HFFc6 (cell line): ENCODE measurements at regions not wholly inside any gene's neighbourhood (a gene's known extent, or its start where the extent isn't known, plus 50 kb on each side); places are given as distances from the start of the nearest gene placed in this dataset.

Experiments used
- DNase-seq: peaks from one replicate; pipeline ENCODE4 v3.0.0-alpha.2; 2018
- H3K27ac Mint-ChIP-seq: 2 replicates; pipeline ENCODE4 v1.8.0; 2020; ENCODE audit warnings: mild to moderate bottlenecking, mixed read lengths
- H3K27me3 Mint-ChIP-seq: 2 replicates; pipeline ENCODE4 v1.8.0; 2021; ENCODE audit warnings: mild to moderate bottlenecking, moderate library complexity, mixed read lengths; ENCODE audit not compliant: insufficient read depth
- H3K36me3 Mint-ChIP-seq: 2 replicates; pipeline ENCODE4 v1.8.0; 2021; ENCODE audit warnings: low read depth, mixed read lengths
- H3K4me1 Mint-ChIP-seq: 2 replicates; pipeline ENCODE4 v1.8.0; 2020; ENCODE audit warnings: low read depth, mixed read lengths
- H3K4me3 Mint-ChIP-seq: 2 replicates; pipeline ENCODE4 v1.8.0; 2020; ENCODE audit warnings: mild to moderate bottlenecking, moderate library complexity, mixed read lengths
- H3K9me3 Mint-ChIP-seq: 2 replicates; pipeline ENCODE4 v1.8.0; 2020; ENCODE audit warnings: mild to moderate bottlenecking, mixed read lengths
- TF ChIP-seq, protein P1 (sequence below): fragments of 200-600 bp; sonication (generic); IDR thresholded peaks from 2 replicates; pipeline ENCODE4 v1.5.0; 2021; ENCODE audit warnings: antibody characterized with exemption, mild to moderate bottlenecking

DNA sequence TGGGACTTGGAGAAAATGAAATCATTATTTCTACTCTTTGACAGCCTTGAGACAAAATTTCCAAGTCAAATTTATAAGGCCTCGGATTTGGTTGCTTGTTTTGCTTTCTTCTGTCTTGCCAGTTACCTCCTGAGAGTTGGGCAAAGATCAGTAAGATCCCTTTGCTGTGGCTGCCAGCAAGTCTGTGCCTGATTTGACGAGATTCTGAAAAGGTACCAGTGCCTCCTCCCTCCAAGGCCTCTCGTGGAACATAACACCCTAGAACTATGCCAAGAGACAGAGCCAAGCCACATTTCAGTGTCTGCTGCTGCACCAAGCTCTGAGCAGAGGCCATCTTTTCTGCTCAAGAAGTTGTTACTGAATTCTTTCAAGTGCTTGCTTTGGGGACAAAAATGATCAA lies 61.0 kb downstream of the GTPBP8 start:
- Mint-ChIP-seq H3K4me1 (no peaks in the 10 kb centered on the region), H3K9me3 (no peaks in the 10 kb centered on the region), H3K4me3 (no peak overlapping the region), H3K36me3 (no peaks in the 10 kb centered on the region), H3K27me3 (no peaks in the 10 kb centered on the region), H3K27ac (no peak overlapping the region)
- no peak for DNase-seq
- TF ChIP-seq, protein P1, sequence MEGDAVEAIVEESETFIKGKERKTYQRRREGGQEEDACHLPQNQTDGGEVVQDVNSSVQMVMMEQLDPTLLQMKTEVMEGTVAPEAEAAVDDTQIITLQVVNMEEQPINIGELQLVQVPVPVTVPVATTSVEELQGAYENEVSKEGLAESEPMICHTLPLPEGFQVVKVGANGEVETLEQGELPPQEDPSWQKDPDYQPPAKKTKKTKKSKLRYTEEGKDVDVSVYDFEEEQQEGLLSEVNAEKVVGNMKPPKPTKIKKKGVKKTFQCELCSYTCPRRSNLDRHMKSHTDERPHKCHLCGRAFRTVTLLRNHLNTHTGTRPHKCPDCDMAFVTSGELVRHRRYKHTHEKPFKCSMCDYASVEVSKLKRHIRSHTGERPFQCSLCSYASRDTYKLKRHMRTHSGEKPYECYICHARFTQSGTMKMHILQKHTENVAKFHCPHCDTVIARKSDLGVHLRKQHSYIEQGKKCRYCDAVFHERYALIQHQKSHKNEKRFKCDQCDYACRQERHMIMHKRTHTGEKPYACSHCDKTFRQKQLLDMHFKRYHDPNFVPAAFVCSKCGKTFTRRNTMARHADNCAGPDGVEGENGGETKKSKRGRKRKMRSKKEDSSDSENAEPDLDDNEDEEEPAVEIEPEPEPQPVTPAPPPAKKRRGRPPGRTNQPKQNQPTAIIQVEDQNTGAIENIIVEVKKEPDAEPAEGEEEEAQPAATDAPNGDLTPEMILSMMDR: no peak

DNA sequence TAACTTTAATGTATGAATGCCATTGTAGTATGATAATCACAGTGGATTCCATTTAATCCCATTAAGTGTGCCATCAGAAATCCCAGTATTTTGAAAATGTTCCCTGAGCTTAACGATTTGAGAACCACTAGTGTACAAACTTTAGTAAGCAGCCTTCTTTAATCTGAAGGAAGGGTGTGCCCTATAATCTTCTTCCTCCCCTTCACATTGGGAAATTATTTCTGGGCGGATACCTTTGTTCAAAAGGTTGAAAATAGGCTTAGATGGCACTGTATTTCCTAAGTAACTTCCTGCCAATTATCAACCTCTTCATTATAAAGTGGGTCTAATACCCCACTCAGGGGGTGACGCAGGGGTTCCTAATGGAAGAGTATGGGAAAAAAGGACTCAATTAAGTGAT lies 62.4 kb downstream of the GTPBP8 start:
- H3K27me3 Mint-ChIP-seq: peaks cover 1% of the 10 kb centered on the region; the same call in 1 of the 2 replicates
- H3K27ac Mint-ChIP-seq: no peak overlapping the region
- H3K36me3 Mint-ChIP-seq: no peaks in the 10 kb centered on the region
- H3K9me3 Mint-ChIP-seq: no peaks in the 10 kb centered on the region
- TF ChIP-seq, protein P1: no peak
- H3K4me1 Mint-ChIP-seq: no peaks in the 10 kb centered on the region
- H3K4me3 Mint-ChIP-seq: no peak overlapping the region
- DNase-seq: no peak

DNA sequence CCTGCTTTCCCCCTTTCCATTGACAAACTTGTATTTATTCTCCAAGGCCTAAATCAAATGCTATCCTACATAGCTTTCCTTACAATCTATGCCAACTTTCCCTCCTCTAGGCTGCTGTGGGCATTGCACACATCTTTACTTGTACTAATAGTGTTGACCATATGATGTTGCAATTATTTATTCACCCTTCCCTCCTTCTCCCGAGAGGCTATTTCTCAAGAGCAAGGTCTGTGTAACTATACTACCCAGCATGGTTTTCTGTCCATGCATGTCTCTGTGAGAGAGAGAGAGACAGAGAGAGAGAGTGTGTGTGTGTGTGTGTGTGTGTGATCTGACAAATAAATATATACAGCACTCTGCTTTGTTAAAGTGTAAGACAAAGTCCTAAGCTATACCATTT lies 63.8 kb downstream of the GTPBP8 start:
- Mint-ChIP-seq H3K9me3 (no peaks in the 10 kb centered on the region), H3K27ac (no peak overlapping the region), H3K4me3 (no peak overlapping the region), H3K27me3 (peaks cover 1% of the 10 kb centered on the region; the same call in 1 of the 2 replicates), H3K36me3 (no peaks in the 10 kb centered on the region), H3K4me1 (no peaks in the 10 kb centered on the region)
- TF ChIP-seq, protein P1: no peak
- peak; percentile 37 for DNase-seq

DNA sequence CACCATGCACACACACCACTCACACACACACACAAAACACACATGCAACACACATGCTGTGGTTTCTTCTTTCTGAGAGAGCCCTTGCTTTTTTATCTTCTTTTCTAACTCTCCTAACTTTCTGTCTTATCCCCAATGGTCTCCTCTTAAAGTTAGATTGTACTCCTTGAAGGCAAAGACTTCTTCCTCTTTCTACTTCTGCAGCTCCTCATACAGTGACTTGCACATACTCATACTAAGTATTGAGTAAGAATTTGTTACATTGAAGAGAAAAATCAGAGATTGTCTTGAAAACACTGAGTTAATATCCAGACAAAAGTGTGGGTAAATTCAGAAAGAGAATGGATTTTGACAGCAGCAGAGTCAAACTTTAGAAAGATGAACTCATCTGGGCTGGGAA lies 64.4 kb downstream of the GTPBP8 start:
- Mint-ChIP-seq H3K27ac (no peak overlapping the region), H3K4me1 (no peaks in the 10 kb centered on the region), H3K36me3 (no peaks in the 10 kb centered on the region), H3K4me3 (no peak overlapping the region), H3K27me3 (peaks cover 1% of the 10 kb centered on the region; the same call in 1 of the 2 replicates), H3K9me3 (no peaks in the 10 kb centered on the region)
- TF ChIP-seq, protein P1: no peak
- no peak for DNase-seq

DNA sequence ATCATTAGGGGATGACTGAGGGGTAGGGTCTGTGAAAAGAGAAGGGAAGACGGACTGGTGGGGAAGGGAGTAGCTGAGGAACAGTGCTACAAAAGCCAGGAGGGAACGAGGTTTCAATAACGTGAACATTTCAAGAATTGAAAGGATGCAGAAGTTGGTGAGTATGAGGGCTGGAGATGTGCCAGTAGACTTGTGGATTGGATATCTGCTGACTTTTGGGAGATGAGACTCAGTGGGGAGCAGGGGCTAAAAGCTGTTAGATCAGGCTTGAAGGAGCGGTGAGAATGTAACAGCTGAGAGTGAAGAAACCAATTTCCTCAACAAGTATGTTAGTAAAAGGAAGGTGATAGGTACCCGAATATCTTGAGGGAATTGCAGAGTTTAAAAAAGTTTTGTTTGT lies 65.2 kb downstream of the GTPBP8 start:
- Mint-ChIP-seq H3K4me3 (no peak overlapping the region), H3K4me1 (no peaks in the 10 kb centered on the region), H3K27me3 (peaks cover 1% of the 10 kb centered on the region; the same call in 1 of the 2 replicates), H3K9me3 (no peaks in the 10 kb centered on the region), H3K27ac (no peak overlapping the region), H3K36me3 (no peaks in the 10 kb centered on the region)
- TF ChIP-seq, protein P1: no peak
- no peak for DNase-seq

DNA sequence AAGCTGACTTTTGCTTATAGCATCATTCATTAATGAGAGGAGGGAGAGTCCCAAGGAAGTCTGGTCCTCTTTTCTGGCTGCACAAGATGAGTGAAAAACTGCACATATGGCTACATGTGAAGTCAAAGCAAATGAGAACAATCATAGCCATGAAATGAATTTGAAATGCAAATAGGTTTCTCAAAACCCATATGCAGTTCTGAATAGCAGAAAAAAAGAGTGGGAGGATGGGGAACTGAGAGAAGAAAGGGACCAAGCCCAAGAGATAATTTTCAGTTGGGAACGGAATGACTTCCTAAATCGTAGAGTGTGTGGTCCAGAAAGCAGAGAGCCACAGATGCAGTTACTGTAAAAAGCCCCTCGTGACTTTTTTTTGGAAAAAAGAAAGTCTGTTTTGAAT lies 66.3 kb downstream of the GTPBP8 start:
- no peak for DNase-seq
- Mint-ChIP-seq H3K4me3 (no peak overlapping the region), H3K36me3 (no peaks in the 10 kb centered on the region), H3K27me3 (peaks cover 1% of the 10 kb centered on the region; the same call in 1 of the 2 replicates), H3K27ac (no peak overlapping the region), H3K9me3 (no peaks in the 10 kb centered on the region), H3K4me1 (no peaks in the 10 kb centered on the region)
- TF ChIP-seq, protein P1: no peak
